ENCODE measurements at regions not wholly inside any gene's neighbourhood (a gene's known extent, or its start where the extent isn't known, plus 50 kb on each side); places are given as distances from the start of the nearest gene placed in this dataset.

DNA sequence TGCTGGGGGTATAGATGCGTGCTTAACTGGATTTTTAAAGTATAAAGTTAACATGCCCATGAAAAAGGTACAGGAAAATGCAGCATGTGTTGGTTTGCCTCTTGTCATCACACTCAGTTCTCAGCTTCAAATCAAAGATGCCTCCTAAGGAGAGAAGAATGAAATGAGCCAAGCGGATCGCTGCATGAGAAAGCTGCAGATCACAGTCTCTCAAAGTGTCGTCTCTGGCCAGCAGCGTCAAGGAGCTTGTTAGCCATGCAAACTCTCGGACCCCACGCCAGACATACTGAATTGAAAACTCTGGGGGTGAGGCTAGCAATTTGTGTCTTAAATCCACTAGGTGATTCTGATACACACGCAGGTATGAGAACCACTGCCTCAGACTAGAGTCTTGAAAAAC, 297.2 kb downstream of the AJAP1 start:
- no peak for DNase-seq (ENCODE audit: extremely low read depth, low read depth)
- TF ChIP-seq, protein P1, sequence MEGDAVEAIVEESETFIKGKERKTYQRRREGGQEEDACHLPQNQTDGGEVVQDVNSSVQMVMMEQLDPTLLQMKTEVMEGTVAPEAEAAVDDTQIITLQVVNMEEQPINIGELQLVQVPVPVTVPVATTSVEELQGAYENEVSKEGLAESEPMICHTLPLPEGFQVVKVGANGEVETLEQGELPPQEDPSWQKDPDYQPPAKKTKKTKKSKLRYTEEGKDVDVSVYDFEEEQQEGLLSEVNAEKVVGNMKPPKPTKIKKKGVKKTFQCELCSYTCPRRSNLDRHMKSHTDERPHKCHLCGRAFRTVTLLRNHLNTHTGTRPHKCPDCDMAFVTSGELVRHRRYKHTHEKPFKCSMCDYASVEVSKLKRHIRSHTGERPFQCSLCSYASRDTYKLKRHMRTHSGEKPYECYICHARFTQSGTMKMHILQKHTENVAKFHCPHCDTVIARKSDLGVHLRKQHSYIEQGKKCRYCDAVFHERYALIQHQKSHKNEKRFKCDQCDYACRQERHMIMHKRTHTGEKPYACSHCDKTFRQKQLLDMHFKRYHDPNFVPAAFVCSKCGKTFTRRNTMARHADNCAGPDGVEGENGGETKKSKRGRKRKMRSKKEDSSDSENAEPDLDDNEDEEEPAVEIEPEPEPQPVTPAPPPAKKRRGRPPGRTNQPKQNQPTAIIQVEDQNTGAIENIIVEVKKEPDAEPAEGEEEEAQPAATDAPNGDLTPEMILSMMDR (IDR thresholded peaks at IDR 0.05; ENCODE audit: low read depth, low read length): no peak

DNA sequence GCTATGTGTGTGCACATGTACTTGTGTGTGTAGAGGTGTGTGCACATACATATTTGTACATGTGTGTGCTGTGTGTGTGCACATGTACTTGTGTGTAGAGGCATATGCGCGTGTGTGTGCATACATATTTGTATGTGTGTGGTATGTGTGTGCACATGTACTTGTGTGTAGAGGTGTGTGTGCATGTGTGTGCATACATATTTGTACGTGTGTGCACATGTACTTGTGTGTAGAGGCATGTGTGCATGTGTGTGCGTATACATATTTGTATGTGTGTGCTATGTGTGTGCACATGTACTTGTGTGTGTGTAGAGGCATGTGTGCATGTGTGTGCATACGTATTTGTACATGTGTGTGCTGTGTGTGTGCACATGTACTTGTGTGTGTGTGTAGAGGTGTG, 291.9 kb downstream of the AJAP1 start:
- TF ChIP-seq, protein P1 (IDR thresholded peaks at IDR 0.05; ENCODE audit: low read depth, low read length): no peak
- no peak for DNase-seq (ENCODE audit: extremely low read depth, low read depth)

DNA sequence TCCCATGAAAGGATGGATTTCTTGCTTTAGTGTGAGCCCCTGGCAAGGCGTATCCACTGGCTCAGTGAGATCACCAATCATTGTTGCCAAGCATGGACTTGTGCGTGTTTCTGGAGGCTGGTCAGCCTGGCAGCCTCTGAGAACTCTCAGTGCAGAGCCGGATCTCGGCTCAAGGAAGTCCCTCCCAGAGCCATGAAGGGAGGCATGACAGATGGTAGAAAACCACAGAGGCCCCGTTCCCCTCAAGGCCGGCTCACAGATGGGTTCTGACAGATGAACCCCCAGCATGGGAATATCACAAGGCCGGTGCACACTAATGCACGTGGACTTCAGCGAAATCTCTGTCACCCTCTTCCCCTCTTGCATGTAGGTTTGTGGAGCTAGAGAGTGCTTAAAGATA, 290.5 kb downstream of the AJAP1 start:
- DNase-seq (ENCODE audit: extremely low read depth, low read depth): no peak
- TF ChIP-seq, protein P1 (IDR thresholded peaks at IDR 0.05; ENCODE audit: low read depth, low read length): no peak

DNA sequence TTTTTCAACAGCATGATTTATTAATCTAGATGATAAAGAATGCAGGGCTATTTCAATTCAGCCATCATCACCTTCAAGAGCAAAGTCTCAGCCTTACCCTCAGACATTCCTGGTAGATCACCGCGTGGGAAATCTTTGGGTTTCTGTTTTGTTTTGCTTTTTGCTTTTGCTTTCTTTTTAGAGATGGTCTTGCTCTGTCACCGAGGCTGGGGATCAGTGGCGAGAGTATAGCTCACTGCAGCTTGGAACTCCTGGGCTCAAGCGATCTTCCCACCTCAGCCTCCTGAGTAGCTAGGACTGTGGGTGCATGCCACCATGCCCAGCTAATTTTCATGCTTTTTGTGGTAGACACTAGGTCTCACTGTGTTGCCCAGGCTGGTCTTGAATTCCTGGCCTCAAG, 289.7 kb downstream of the AJAP1 start:
- DNase-seq (ENCODE audit: extremely low read depth, low read depth): no peak
- TF ChIP-seq, protein P1 (IDR thresholded peaks at IDR 0.05; ENCODE audit: low read depth, low read length): no peak

DNA sequence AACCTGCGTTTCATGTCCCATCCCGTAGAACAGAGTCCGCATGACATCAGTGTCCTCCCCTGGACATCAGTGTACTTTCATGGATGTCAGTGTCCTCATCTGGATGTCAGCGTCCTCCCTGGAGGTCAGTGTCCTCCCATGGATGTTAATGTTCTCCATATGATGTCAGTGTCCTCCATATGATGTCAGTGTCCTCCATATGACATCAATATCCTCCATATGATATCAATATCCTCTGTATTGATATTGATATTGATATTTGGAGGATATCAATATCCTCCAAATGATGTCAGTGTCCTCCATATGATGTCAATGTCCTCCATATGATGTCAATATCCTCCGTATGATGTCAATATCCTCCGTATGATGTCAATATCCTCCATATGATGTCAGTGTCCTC, 284.9 kb downstream of the AJAP1 start:
- TF ChIP-seq, protein P1 (IDR thresholded peaks at IDR 0.05; ENCODE audit: low read depth, low read length): no peak

DNA sequence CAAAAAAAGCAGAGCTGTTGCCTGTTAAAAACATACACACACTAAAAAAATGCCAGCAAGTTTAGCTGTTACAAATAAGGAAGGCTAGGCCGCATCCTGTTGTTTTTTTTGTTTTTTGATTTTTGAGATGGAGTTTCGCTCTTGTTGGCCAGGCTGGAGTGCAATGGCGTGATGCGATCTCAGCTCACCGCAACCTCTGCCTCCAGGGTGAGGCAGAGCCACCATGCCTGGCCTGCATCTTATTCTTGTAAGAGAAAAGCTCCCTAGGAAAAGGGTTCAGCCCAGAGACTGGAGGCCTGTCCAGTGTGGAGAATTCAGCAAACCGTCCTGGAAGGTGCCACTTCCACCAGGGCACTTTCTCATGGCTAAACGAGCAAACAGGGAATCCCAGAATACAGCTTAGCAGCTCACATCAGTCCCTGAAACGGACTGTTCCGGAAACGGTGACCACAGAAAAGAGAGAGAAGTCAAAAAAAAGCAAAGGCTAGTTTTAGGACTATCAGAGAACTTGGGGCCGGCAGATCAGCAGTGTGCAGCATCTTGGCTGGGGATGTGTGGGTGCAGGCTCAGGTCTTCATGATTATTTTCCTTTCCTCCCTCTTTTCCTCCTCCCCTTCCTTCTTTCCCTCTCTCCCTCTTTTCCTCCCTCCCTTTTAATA, 283.6 kb downstream of the AJAP1 start:
- no peak for DNase-seq (ENCODE audit: extremely low read depth, low read depth)
- TF ChIP-seq, protein P1 (IDR thresholded peaks at IDR 0.05; ENCODE audit: low read depth, low read length): no peak

More for the DNA sequence above, 284.9 kb downstream of the AJAP1 start:
- no peak for DNase-seq (ENCODE audit: extremely low read depth, low read depth)

DNA sequence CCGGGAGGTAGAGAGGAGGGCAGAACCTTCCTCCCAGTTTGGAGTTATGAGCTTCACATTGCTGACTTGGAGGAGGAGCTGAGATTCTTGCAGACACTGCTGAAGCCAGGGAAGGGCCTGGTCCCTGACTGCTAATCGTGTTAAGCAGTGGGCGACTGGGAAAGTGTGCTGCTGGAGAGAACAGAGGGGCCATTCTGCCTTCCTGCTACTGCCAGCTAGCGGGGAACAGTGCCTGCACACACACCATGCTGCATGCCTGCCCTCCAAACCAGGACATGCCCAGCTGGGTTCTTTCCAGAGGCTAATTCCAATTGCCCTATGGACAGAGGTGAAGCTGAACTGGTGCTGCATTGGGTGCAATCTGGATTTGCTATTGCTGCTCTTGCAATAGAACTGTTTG, 281.4 kb downstream of the AJAP1 start:
- TF ChIP-seq, protein P1 (IDR thresholded peaks at IDR 0.05; ENCODE audit: low read depth, low read length): no peak
- DNase-seq (ENCODE audit: extremely low read depth, low read depth): no peak

Data from AG09319 (cell line).